ENCODE measurements at regions not wholly inside any gene's neighbourhood (a gene's known extent, or its start where the extent isn't known, plus 50 kb on each side); places are given as distances from the start of the nearest gene placed in this dataset.

DNA sequence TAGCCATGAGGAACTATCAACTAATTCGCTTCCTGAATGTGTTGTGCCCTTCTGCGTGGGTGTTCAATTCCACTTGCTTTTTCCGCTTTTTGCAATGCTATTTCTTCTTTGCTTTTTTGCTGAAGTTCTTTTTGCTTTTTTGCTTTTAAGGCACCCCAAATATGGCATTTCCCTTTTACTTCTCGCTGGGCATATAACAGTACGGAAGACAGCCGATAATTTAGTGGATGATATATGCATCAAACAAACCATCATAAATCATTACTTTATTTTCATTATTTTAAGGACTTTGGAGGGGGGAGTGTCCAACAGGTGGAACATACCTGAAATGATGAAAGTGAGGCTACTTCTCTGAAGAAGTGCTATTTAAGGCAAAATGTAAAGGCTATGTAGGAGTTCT, 277.0 kb upstream of the MTPN start:
- WGBS, 2 donors: 75 to 88% methylated on average over 6 of the region's 6 CpGs
- no peak overlapping the region for H3K27ac ChIP-seq
- H3K9me3 ChIP-seq: no peaks in the 10 kb centered on the region
- H3K27me3 ChIP-seq: no peaks in the 10 kb centered on the region
- no peak for TF ChIP-seq POLR2A (IDR thresholded peaks at IDR 0.05)
- no peaks in the 10 kb centered on the region for H3K36me3 ChIP-seq
- no peak overlapping the region for H3K4me3 ChIP-seq
- no peak for DNase-seq
- no peaks in the 10 kb centered on the region for H3K4me1 ChIP-seq
- intact Hi-C loops (cut with DNase I): no loop called here

DNA sequence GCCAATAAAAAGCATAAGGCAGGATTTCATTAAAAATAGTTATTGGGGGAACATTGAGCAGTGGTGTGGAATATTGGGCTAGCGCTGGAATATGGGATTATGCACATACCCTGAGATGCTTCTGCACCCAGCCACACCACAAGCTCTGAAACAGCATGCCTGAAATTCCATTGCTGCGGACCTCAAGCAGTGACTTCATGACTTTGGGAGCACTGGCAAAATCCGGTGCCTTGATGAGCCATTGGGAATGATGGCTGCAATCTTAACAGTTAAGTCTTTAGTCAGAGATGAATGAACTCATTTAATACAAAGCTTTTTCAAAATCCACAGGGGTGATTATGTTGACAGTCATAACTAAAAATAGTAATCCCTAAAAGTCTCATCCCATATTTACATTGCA, 274.7 kb upstream of the MTPN start:
- Histone ChIP-seq H3K36me3 (no peaks in the 10 kb centered on the region), H3K9me3 (no peaks in the 10 kb centered on the region), H3K4me3 (no peak overlapping the region), H3K27ac (no peak overlapping the region), H3K4me1 (no peaks in the 10 kb centered on the region), H3K27me3 (no peaks in the 10 kb centered on the region)
- 64 to 68% methylated on average over 3 of the region's 3 CpGs for WGBS, 2 donors
- no peak for TF ChIP-seq POLR2A (IDR thresholded peaks at IDR 0.05)
- TF ChIP-seq, protein P1, sequence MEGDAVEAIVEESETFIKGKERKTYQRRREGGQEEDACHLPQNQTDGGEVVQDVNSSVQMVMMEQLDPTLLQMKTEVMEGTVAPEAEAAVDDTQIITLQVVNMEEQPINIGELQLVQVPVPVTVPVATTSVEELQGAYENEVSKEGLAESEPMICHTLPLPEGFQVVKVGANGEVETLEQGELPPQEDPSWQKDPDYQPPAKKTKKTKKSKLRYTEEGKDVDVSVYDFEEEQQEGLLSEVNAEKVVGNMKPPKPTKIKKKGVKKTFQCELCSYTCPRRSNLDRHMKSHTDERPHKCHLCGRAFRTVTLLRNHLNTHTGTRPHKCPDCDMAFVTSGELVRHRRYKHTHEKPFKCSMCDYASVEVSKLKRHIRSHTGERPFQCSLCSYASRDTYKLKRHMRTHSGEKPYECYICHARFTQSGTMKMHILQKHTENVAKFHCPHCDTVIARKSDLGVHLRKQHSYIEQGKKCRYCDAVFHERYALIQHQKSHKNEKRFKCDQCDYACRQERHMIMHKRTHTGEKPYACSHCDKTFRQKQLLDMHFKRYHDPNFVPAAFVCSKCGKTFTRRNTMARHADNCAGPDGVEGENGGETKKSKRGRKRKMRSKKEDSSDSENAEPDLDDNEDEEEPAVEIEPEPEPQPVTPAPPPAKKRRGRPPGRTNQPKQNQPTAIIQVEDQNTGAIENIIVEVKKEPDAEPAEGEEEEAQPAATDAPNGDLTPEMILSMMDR (IDR thresholded peaks at IDR 0.05): no peak
- DNase-seq: no peak
- intact Hi-C loops (cut with DNase I): no loop called here

- 33 to 86% methylated on average over 1 of the region's 1 CpG for WGBS, 2 donors
- no peaks in the 10 kb centered on the region for H3K9me3 ChIP-seq
- no peaks in the 10 kb centered on the region for H3K27me3 ChIP-seq
- no peak overlapping the region for H3K27ac ChIP-seq
- TF ChIP-seq POLR2A (IDR thresholded peaks at IDR 0.05): no peak
- TF ChIP-seq, protein P1 (IDR thresholded peaks at IDR 0.05): no peak
- H3K36me3 ChIP-seq: no peaks in the 10 kb centered on the region
- DNase-seq: no peak
- intact Hi-C loops (cut with DNase I): no loop called here
- H3K4me1 ChIP-seq: no peaks in the 10 kb centered on the region
- H3K4me3 ChIP-seq: no peak overlapping the region
Measured at GRCh38 chr7:136247211-136247610, 270.1 kb upstream of the MTPN start.

DNA sequence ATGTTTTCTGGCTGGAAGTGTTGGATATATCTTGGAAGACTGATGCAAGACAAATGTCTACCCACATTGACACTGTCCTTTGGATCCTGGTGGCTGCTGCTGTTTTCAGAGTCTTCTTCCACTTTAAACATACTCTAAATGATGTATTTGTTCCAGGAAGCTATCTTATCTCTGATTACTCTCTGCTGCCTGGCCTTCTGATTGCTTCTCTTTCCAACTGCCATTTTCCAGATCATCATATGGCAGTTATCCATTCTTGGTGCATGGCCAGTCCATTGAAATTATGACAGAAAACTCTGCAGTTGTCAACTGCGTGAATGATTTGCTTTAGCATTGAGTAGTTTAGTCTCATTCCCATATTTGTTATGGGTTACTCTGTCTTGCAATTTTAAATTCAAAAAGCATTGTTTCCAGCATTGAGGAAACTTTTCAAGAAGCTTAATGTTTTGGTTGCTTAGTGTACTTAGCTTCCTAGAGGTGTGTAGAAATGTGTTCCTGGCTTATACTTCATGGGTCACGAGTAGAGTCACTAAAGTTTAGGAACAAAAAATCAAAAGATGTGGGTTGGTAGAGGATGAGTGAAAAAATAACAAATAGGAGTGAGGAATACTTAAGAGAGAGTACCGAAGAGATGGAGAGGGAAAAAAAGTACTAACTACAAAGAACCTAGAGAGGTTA, 268.3 kb upstream of the MTPN start:
- TF ChIP-seq, protein P1 (IDR thresholded peaks at IDR 0.05): no peak
- TF ChIP-seq POLR2A (IDR thresholded peaks at IDR 0.05): no peak
- no peak for DNase-seq
- no peak overlapping the region for H3K27ac ChIP-seq
- intact Hi-C loops (cut with DNase I): no loop called here
- no peak overlapping the region for H3K4me3 ChIP-seq
- H3K36me3 ChIP-seq: no peaks in the 10 kb centered on the region
- H3K27me3 ChIP-seq: no peaks in the 10 kb centered on the region
- H3K4me1 ChIP-seq: no peaks in the 10 kb centered on the region
- H3K9me3 ChIP-seq: no peaks in the 10 kb centered on the region
- WGBS, 2 donors: 67 to 80% methylated on average over 3 of the region's 3 CpGs

- intact Hi-C loops (cut with DNase I): no loop called here
- H3K9me3 ChIP-seq: no peaks in the 10 kb centered on the region
- H3K4me3 ChIP-seq: no peak overlapping the region
- H3K27me3 ChIP-seq: no peaks in the 10 kb centered on the region
- TF ChIP-seq POLR2A (IDR thresholded peaks at IDR 0.05): no peak
- TF ChIP-seq, protein P1 (IDR thresholded peaks at IDR 0.05): no peak
- no peak overlapping the region for H3K27ac ChIP-seq
- no peak for DNase-seq
- no peaks in the 10 kb centered on the region for H3K36me3 ChIP-seq
- H3K4me1 ChIP-seq: no peaks in the 10 kb centered on the region
Measured at GRCh38 chr7:136234040-136234439, 256.9 kb upstream of the MTPN start.

- H3K4me3 ChIP-seq: no peak overlapping the region
- H3K4me1 ChIP-seq: no peaks in the 10 kb centered on the region
- no peaks in the 10 kb centered on the region for H3K9me3 ChIP-seq
- H3K36me3 ChIP-seq: no peaks in the 10 kb centered on the region
- TF ChIP-seq POLR2A (IDR thresholded peaks at IDR 0.05): no peak
- TF ChIP-seq, protein P1 (IDR thresholded peaks at IDR 0.05): no peak
- no peak for DNase-seq
- no peaks in the 10 kb centered on the region for H3K27me3 ChIP-seq
- WGBS, 2 donors: 25 to 29% methylated on average over 1 of the region's 1 CpG
- intact Hi-C loops (cut with DNase I): no loop called here
- no peak overlapping the region for H3K27ac ChIP-seq
Measured at GRCh38 chr7:136230210-136230609, 253.1 kb upstream of the MTPN start.

Measured in esophagus squamous epithelium (tissue), 5 donors.